ENCODE measurements at regions not wholly inside any gene's neighbourhood (a gene's known extent, or its start where the extent isn't known, plus 50 kb on each side); places are given as distances from the start of the nearest gene placed in this dataset.
"Not testable (repeated sequence)": the region's sequence is repeated elsewhere in the genome, so short reads cannot be mapped to it uniquely, and the experiment has no call there.

GRCh38 chr1:67554204-67554603 is 124.0 kb upstream of the SERBP1 start:
- not testable (repeated sequence) for TF ChIP-seq CTCF (IDR thresholded peaks at IDR 0.05; ENCODE audit: poor library complexity, severe bottlenecking); EZH2 (IDR thresholded peaks at IDR 0.05; ENCODE audit: borderline replicate concordance, insufficient read depth, low read length, poor library complexity, severe bottlenecking); TAF1 (IDR thresholded peaks at IDR 0.05; ENCODE audit: low read depth); RAD21 (conservative IDR thresholded peaks at IDR 0.05); POLR2AphosphoS5 (IDR thresholded peaks at IDR 0.05); EP300 (conservative IDR thresholded peaks at IDR 0.05; ENCODE audit: poor library complexity, severe bottlenecking); MXI1 (conservative IDR thresholded peaks at IDR 0.05; ENCODE audit: poor library complexity, severe bottlenecking); SMC3 (conservative IDR thresholded peaks at IDR 0.05; ENCODE audit: poor library complexity); REST (IDR thresholded peaks at IDR 0.05; ENCODE audit: borderline replicate concordance)

All from neural cell (in vitro differentiated cells).